ENCODE measurements at regions not wholly inside any gene's neighbourhood (a gene's known extent, or its start where the extent isn't known, plus 50 kb on each side); places are given as distances from the start of the nearest gene placed in this dataset.

DNA sequence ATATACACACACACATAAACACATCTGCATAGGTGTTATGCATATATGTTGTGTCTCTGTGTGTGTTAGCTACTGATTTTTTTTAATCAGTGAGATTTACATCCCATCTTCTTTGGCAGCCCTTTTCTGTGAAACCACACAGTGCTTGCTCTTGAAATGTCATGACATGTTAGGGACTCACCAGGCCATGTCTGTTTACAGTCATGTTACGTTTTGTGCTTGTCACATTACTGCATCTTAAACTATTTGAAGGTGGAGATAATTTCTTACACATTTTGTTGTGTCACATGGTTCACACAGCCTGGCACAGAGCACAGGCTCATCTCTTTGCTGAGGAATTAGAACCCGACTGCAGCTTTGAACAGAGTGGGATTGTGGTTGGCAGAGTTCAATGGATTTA, 364.4 kb upstream of the RIOK2 start:
- H2AFZ ChIP-seq, result no peak overlapping the region
- H4K20me1 ChIP-seq (ENCODE audit: insufficient read depth, poor library complexity, severe bottlenecking), result no peaks in the 10 kb centered on the region
- WGBS (ENCODE audit: low lambda C conversion rate, missing lambda C conversion rate), result 88% methylated on average over 2 of the region's 2 CpGs
- no peak overlapping the region for H3K4me2 ChIP-seq
- no peaks in the 10 kb centered on the region for H3K9me2 ChIP-seq (replicated peaks; ENCODE audit: insufficient read depth)
- H3K79me2 ChIP-seq, result no peaks in the 10 kb centered on the region
- H3K9me3 ChIP-seq (ENCODE audit: low read depth), result no peaks in the 10 kb centered on the region
- peaks cover 3% of the 10 kb centered on the region for H3K27me3 ChIP-seq
- H3K27ac ChIP-seq, result no peak overlapping the region
- H3K4me3 ChIP-seq, result no peak overlapping the region
- no peak for DNase-seq (ENCODE audit: low spot score)
- H3K36me3 ChIP-seq (replicated peaks; ENCODE audit: insufficient read depth, low read depth), result no peaks in the 10 kb centered on the region
- no peaks in the 10 kb centered on the region for H3K4me1 ChIP-seq (ENCODE audit: insufficient read depth)
- TF ChIP-seq EZH2 (IDR thresholded peaks at IDR 0.05; ENCODE audit: borderline replicate concordance) (no peak), EZH2phosphoT487 (IDR thresholded peaks at IDR 0.05; ENCODE audit: low read depth, severe bottlenecking, unreplicated experiment) (no peak)
- TF ChIP-seq, protein P1, sequence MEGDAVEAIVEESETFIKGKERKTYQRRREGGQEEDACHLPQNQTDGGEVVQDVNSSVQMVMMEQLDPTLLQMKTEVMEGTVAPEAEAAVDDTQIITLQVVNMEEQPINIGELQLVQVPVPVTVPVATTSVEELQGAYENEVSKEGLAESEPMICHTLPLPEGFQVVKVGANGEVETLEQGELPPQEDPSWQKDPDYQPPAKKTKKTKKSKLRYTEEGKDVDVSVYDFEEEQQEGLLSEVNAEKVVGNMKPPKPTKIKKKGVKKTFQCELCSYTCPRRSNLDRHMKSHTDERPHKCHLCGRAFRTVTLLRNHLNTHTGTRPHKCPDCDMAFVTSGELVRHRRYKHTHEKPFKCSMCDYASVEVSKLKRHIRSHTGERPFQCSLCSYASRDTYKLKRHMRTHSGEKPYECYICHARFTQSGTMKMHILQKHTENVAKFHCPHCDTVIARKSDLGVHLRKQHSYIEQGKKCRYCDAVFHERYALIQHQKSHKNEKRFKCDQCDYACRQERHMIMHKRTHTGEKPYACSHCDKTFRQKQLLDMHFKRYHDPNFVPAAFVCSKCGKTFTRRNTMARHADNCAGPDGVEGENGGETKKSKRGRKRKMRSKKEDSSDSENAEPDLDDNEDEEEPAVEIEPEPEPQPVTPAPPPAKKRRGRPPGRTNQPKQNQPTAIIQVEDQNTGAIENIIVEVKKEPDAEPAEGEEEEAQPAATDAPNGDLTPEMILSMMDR (IDR thresholded peaks at IDR 0.05; ENCODE audit: poor library complexity), result no peak

DNA sequence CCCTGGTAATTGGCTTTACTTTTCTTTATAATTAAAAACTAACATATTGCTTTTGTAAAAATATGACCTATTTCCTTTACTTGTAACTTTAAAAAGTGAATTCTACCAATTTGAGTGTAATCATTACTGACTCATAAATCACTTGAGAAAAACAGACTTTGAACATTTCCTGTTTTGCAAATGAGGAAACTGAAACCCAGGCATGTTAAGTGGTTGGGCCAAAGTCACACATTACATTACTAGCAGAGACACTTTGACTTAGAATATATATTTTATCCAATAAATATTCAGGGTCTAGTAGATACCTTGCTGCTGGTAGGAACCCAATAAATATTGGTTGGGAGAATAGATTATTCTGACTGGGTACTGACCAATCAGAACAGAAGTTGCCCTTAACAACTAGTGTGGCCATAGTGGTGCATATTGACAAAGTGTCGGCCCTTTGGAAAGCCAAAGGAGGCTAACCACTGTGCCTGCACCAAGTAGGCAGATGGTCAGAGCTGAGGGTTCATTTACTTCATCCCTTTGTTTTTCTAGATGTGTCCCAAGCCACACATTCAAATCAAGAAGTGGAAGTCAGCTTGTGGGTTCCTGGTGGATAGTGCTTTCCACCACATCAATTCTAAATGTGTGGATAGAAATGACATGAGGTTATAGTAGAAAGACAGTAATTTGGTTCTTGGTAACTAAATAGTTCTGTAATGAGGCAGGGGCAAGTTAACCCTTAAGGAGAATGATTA, 365.1 kb upstream of the RIOK2 start:
- Histone ChIP-seq H3K79me2 (no peaks in the 10 kb centered on the region), H2AFZ (no peak overlapping the region), H3K27me3 (peaks cover 3% of the 10 kb centered on the region), H3K27ac (no peak overlapping the region), H3K9me2 (replicated peaks; ENCODE audit: insufficient read depth) (no peaks in the 10 kb centered on the region), H3K4me1 (ENCODE audit: insufficient read depth) (no peaks in the 10 kb centered on the region), H3K36me3 (replicated peaks; ENCODE audit: insufficient read depth, low read depth) (no peaks in the 10 kb centered on the region), H4K20me1 (ENCODE audit: insufficient read depth, poor library complexity, severe bottlenecking) (no peaks in the 10 kb centered on the region), H3K4me3 (no peak overlapping the region), H3K9me3 (ENCODE audit: low read depth) (no peaks in the 10 kb centered on the region), H3K4me2 (no peak overlapping the region)
- DNase-seq (ENCODE audit: low spot score), result no peak
- no peak for TF ChIP-seq EZH2phosphoT487 (IDR thresholded peaks at IDR 0.05; ENCODE audit: low read depth, severe bottlenecking, unreplicated experiment)
- TF ChIP-seq, protein P1 (IDR thresholded peaks at IDR 0.05; ENCODE audit: poor library complexity), result no peak
- no peak for TF ChIP-seq EZH2 (IDR thresholded peaks at IDR 0.05; ENCODE audit: borderline replicate concordance)
- 86% methylated on average over 1 of the region's 1 CpG for WGBS (ENCODE audit: low lambda C conversion rate, missing lambda C conversion rate)

DNA sequence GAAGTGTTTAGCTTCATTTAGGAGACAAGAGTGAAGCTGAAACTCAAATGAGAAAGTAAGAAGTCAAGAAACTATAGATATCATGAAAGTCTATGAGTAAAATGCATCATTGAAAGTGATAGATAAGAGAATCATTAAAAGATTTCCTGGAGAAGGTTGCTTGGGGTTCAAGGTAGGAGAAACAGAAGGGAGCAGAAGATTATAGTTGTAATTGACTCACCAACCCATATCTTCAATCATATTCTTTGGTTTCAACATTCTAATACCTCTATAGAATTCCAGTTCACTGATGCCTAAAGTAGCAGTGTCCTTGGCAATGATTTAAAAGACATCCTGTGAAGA, 365.7 kb upstream of the RIOK2 start:
- Histone ChIP-seq H3K9me2 (replicated peaks; ENCODE audit: insufficient read depth) (no peaks in the 10 kb centered on the region), H3K36me3 (replicated peaks; ENCODE audit: insufficient read depth, low read depth) (no peaks in the 10 kb centered on the region), H3K27ac (no peak overlapping the region), H3K79me2 (no peaks in the 10 kb centered on the region), H3K9me3 (ENCODE audit: low read depth) (no peaks in the 10 kb centered on the region), H3K4me3 (no peak overlapping the region), H4K20me1 (ENCODE audit: insufficient read depth, poor library complexity, severe bottlenecking) (no peaks in the 10 kb centered on the region), H3K27me3 (peaks cover 3% of the 10 kb centered on the region), H3K4me1 (ENCODE audit: insufficient read depth) (no peaks in the 10 kb centered on the region), H3K4me2 (no peak overlapping the region), H2AFZ (no peak overlapping the region)
- TF ChIP-seq EZH2 (IDR thresholded peaks at IDR 0.05; ENCODE audit: borderline replicate concordance) (no peak), EZH2phosphoT487 (IDR thresholded peaks at IDR 0.05; ENCODE audit: low read depth, severe bottlenecking, unreplicated experiment) (no peak)
- TF ChIP-seq, protein P1 (IDR thresholded peaks at IDR 0.05; ENCODE audit: poor library complexity), result no peak
- DNase-seq (ENCODE audit: low spot score), result no peak
